ENCODE measurements at regions not wholly inside any gene's neighbourhood (a gene's known extent, or its start where the extent isn't known, plus 50 kb on each side); places are given as distances from the start of the nearest gene placed in this dataset.

DNA sequence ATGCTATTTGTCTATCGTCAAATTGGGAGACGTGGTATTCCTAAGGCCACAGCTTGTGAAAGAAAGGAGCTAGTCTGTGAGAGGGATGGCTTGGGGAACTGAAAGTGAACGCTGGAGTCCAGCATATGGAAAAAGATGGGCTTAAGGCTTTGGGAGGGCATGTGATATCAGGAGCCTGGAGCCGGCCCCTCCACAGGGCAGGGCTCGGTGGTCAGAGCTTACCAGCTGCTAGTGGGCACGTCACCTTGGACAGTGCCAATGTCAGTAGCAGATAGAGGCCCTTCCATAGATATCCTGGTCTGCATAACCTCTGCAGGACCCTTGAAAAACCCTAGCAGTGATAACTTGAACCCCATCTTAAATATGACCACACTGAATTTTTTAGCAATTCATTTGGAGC is 259.1 kb upstream of the RAB6C start:
- H3K79me2 ChIP-seq (ENCODE audit: insufficient read depth, low read length): no peaks in the 10 kb centered on the region
- no peak overlapping the region for H3K4me3 ChIP-seq (ENCODE audit: insufficient read depth, low read length)
- H3K27me3 ChIP-seq (ENCODE audit: insufficient read depth, low read length): no peaks in the 10 kb centered on the region
- TF ChIP-seq CTCF (IDR thresholded peaks at IDR 0.05; ENCODE audit: extremely low read depth, low read depth, low read length): no peak
- H3K27ac ChIP-seq (ENCODE audit: low read depth, low read length): no peak overlapping the region
- H4K20me1 ChIP-seq (ENCODE audit: insufficient read depth, low read length): no peaks in the 10 kb centered on the region
- no peaks in the 10 kb centered on the region for H3K4me1 ChIP-seq (ENCODE audit: insufficient read depth, low read length)
- no peak for DNase-seq (ENCODE audit: insufficient read length, low spot score, missing footprints)
- no peak overlapping the region for H2AFZ ChIP-seq (ENCODE audit: low read length)
- no peaks in the 10 kb centered on the region for H3K9me3 ChIP-seq (ENCODE audit: low read depth, low read length)
- H3K36me3 ChIP-seq (ENCODE audit: insufficient read depth, low read length): no peaks in the 10 kb centered on the region
- H3K4me2 ChIP-seq (ENCODE audit: insufficient read depth, low read length): no peak overlapping the region

GRCh38 chr2:129720761-129721160 is 258.7 kb upstream of the RAB6C start:
- DNase-seq (ENCODE audit: insufficient read length, low spot score, missing footprints): no peak
- no peaks in the 10 kb centered on the region for H4K20me1 ChIP-seq (ENCODE audit: insufficient read depth, low read length)
- H3K36me3 ChIP-seq (ENCODE audit: insufficient read depth, low read length): no peaks in the 10 kb centered on the region
- H3K4me1 ChIP-seq (ENCODE audit: insufficient read depth, low read length): no peaks in the 10 kb centered on the region
- no peak overlapping the region for H2AFZ ChIP-seq (ENCODE audit: low read length)
- no peak overlapping the region for H3K27ac ChIP-seq (ENCODE audit: low read depth, low read length)
- H3K4me3 ChIP-seq (ENCODE audit: insufficient read depth, low read length): no peak overlapping the region
- no peaks in the 10 kb centered on the region for H3K9me3 ChIP-seq (ENCODE audit: low read depth, low read length)
- H3K4me2 ChIP-seq (ENCODE audit: insufficient read depth, low read length): no peak overlapping the region
- H3K79me2 ChIP-seq (ENCODE audit: insufficient read depth, low read length): no peaks in the 10 kb centered on the region
- no peak for TF ChIP-seq CTCF (IDR thresholded peaks at IDR 0.05; ENCODE audit: extremely low read depth, low read depth, low read length)
- no peaks in the 10 kb centered on the region for H3K27me3 ChIP-seq (ENCODE audit: insufficient read depth, low read length)

DNA sequence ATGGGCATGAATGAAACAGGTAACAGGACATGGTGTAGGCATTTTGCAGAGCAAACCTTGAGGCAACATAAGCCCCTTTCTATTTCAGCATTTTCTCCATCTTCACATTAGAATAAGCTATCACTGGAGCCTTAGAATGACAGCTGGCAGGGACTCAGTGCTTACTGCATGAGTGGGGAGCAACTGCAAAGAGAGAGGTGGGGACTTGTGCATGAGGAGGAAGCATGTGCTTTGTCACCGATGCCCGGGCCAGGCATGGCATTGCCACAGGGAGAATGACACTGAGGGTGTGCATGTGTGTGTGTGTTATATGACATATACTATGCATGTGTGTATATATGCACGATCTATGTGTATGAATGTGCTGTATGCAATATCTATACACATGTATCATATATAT is 258.2 kb upstream of the RAB6C start:
- H3K27ac ChIP-seq (ENCODE audit: low read depth, low read length): no peak overlapping the region
- H2AFZ ChIP-seq (ENCODE audit: low read length): no peak overlapping the region
- no peak for TF ChIP-seq CTCF (IDR thresholded peaks at IDR 0.05; ENCODE audit: extremely low read depth, low read depth, low read length)
- H3K36me3 ChIP-seq (ENCODE audit: insufficient read depth, low read length): no peaks in the 10 kb centered on the region
- H3K4me1 ChIP-seq (ENCODE audit: insufficient read depth, low read length): no peaks in the 10 kb centered on the region
- no peaks in the 10 kb centered on the region for H3K27me3 ChIP-seq (ENCODE audit: insufficient read depth, low read length)
- no peaks in the 10 kb centered on the region for H3K9me3 ChIP-seq (ENCODE audit: low read depth, low read length)
- no peak overlapping the region for H3K4me3 ChIP-seq (ENCODE audit: insufficient read depth, low read length)
- no peak for DNase-seq (ENCODE audit: insufficient read length, low spot score, missing footprints)
- H3K79me2 ChIP-seq (ENCODE audit: insufficient read depth, low read length): no peaks in the 10 kb centered on the region
- H3K4me2 ChIP-seq (ENCODE audit: insufficient read depth, low read length): no peak overlapping the region
- H4K20me1 ChIP-seq (ENCODE audit: insufficient read depth, low read length): no peaks in the 10 kb centered on the region

- Histone ChIP-seq H3K27ac (ENCODE audit: low read depth, low read length) (no peak overlapping the region), H3K79me2 (ENCODE audit: insufficient read depth, low read length) (no peaks in the 10 kb centered on the region), H3K36me3 (ENCODE audit: insufficient read depth, low read length) (no peaks in the 10 kb centered on the region), H3K4me1 (ENCODE audit: insufficient read depth, low read length) (no peaks in the 10 kb centered on the region), H4K20me1 (ENCODE audit: insufficient read depth, low read length) (no peaks in the 10 kb centered on the region), H3K4me2 (ENCODE audit: insufficient read depth, low read length) (no peak overlapping the region), H2AFZ (ENCODE audit: low read length) (no peak overlapping the region), H3K4me3 (ENCODE audit: insufficient read depth, low read length) (no peak overlapping the region), H3K27me3 (ENCODE audit: insufficient read depth, low read length) (no peaks in the 10 kb centered on the region), H3K9me3 (ENCODE audit: low read depth, low read length) (no peaks in the 10 kb centered on the region)
- no peak for DNase-seq (ENCODE audit: insufficient read length, low spot score, missing footprints)
- TF ChIP-seq CTCF (IDR thresholded peaks at IDR 0.05; ENCODE audit: extremely low read depth, low read depth, low read length): no peak
Measured at GRCh38 chr2:129721846-129722245, 257.6 kb upstream of the RAB6C start.
